T-cell (primary cell): ENCODE measurements at regions not wholly inside any gene's neighbourhood (a gene's known extent, or its start where the extent isn't known, plus 50 kb on each side); places are given as distances from the start of the nearest gene placed in this dataset.

Source experiments
- ATAC-seq, 4 experiments: fragments of 200-7000 bp in 3 of 4; fragments of 150-1000 bp in 1 of 4; cut with Tn5 transposase; replicated peaks in 1 of 4; 1 replicate in 3 of 4; 2 replicates in 1 of 4; pipeline ENCODE4 v1.10.0; 2021; ENCODE audit warnings: moderate library complexity in 3 of 4, mild to moderate bottlenecking in 2 of 4, moderate number of reproducible peaks in 1 of 4
- CTCF ChIA-PET, 2 donors: fragments of 300-600 bp; sonication (Branson Sonifier 250); formaldehyde crosslinking; loops; one replicate each; lab custom pipeline; 2022; ENCODE audit warnings: antibody characterized with exemption in 2 of 2; lab: Charles Lee
- POLR2A ChIA-PET, 2 donors: fragments of 300-600 bp; sonication (Branson Sonifier 250); formaldehyde crosslinking; loops; one replicate each; lab custom pipeline; 2022; ENCODE audit warnings: antibody characterized with exemption in 2 of 2; lab: Charles Lee
- DNase-seq, 35 experiments: peaks; one replicate each; pipeline versions ENCODE4 v3.0.0 to v3.0.0-alpha.2; 2013 to 2023
- H3K27ac ChIP-seq: one replicate; pipeline ENCODE4 v1.5.1; 2013; ENCODE audit warnings: low read length
- H3K27me3 ChIP-seq, 2 experiments: replicated peaks in 1 of 2; 1 replicate in 1 of 2; 2 replicates in 1 of 2; pipeline versions ENCODE4 v1.6.1 to v1.7.0; 2013; ENCODE audit warnings: low read length in 1 of 2, mixed read lengths in 1 of 2; ENCODE audit not compliant: control insufficient read depth in 2 of 2, insufficient read depth in 2 of 2; ENCODE audit errors: extremely low read depth in 1 of 2
- H3K36me3 ChIP-seq, 2 donors: 1 replicate in 1 of 2; 2 replicates in 1 of 2; pipeline versions ENCODE4 v1.6.1 to v1.7.0; 2013; ENCODE audit warnings: low read length in 1 of 2; ENCODE audit not compliant: control insufficient read depth in 2 of 2, insufficient read depth in 1 of 2; ENCODE audit errors: extremely low read depth in 1 of 2
- H3K4me1 ChIP-seq, 2 experiments: 1 replicate in 1 of 2; 2 replicates in 1 of 2; pipeline versions ENCODE4 v1.6.1 to v1.7.0; 2013; ENCODE audit warnings: low read length in 2 of 2, mixed read lengths in 1 of 2; ENCODE audit not compliant: insufficient read depth in 2 of 2, control insufficient read depth in 1 of 2; ENCODE audit errors: extremely low read depth in 1 of 2
- H3K4me3 ChIP-seq, 2 donors: 1 replicate in 1 of 2; 2 replicates in 1 of 2; pipeline versions ENCODE4 v1.5.1 to v1.7.0; 2013; ENCODE audit warnings: mild to moderate bottlenecking in 2 of 2, low read length in 1 of 2, moderate library complexity in 1 of 2; ENCODE audit not compliant: control insufficient read depth in 1 of 2; ENCODE audit errors: extremely low read depth in 1 of 2
- H3K9me3 ChIP-seq: 2 replicates; pipeline ENCODE4 v1.7.0; 2013
- H3K27ac Mint-ChIP-seq, 2 donors: one replicate each; pipeline ENCODE4 v1.8.0; 2020 to 2021; ENCODE audit warnings: mild to moderate bottlenecking in 2 of 2, mixed read lengths in 2 of 2
- H3K27me3 Mint-ChIP-seq, 2 donors: one replicate each; pipeline ENCODE4 v1.8.0; 2021 to 2022; ENCODE audit warnings: mixed read lengths in 2 of 2
- H3K36me3 Mint-ChIP-seq: one replicate; pipeline ENCODE4 v1.8.0; 2021; ENCODE audit warnings: mixed read lengths
- H3K4me1 Mint-ChIP-seq, 3 donors: one replicate each; pipeline ENCODE4 v1.8.0; 2020 to 2022; ENCODE audit warnings: mixed read lengths in 3 of 3, mild to moderate bottlenecking in 1 of 3
- H3K4me3 Mint-ChIP-seq, 3 donors: one replicate each; pipeline ENCODE4 v1.8.0; 2020 to 2022; ENCODE audit warnings: mild to moderate bottlenecking in 3 of 3, mixed read lengths in 3 of 3, moderate library complexity in 3 of 3
- H3K9me3 Mint-ChIP-seq, 3 donors: one replicate each; pipeline ENCODE4 v1.8.0; 2020 to 2022; ENCODE audit warnings: mixed read lengths in 3 of 3
- WGBS: methylation state at CpG from one replicate; pipeline ENCODE4 v1.1.5; 2013; ENCODE audit warnings: missing lambda C conversion rate; ENCODE audit not compliant: insufficient coverage; 5-methylcytosine and 5-hydroxymethylcytosine counted together

GRCh38 chr7:26482927-26483326 is 191.3 kb downstream of the SNX10 start:
- no peak for ATAC-seq
- H3K9me3 Mint-ChIP-seq = no peaks in the 10 kb centered on the region
- no peak overlapping the region for H3K27ac Mint-ChIP-seq
- H3K4me1 ChIP-seq = no peaks in the 10 kb centered on the region
- peaks cover 0 to 13% of the 10 kb centered on the region in 2 experiments for H3K27me3 ChIP-seq
- H3K27me3 Mint-ChIP-seq = peaks cover 19 to 28% of the 10 kb centered on the region in 2 donors
- no peak overlapping the region for H3K4me3 Mint-ChIP-seq
- no peaks in the 10 kb centered on the region for H3K36me3 ChIP-seq
- no peak overlapping the region for H3K4me3 ChIP-seq
- ChIA-PET CTCF (no interaction called here), POLR2A (interaction anchor here in 1 of 2 donors (0.6 kb wide), 1 partner anchor 75 kb away, joined by 3 read pairs; no protein-coding TSS in a partner anchor)
- H3K27ac ChIP-seq = no peak overlapping the region
- no peaks in the 10 kb centered on the region for H3K4me1 Mint-ChIP-seq
- WGBS = 90% methylated on average over 2 of the region's 3 CpGs
- DNase-seq = no peak
- H3K36me3 Mint-ChIP-seq = no peaks in the 10 kb centered on the region
- H3K9me3 ChIP-seq = no peaks in the 10 kb centered on the region

- Histone ChIP-seq H3K36me3 (no peaks in the 10 kb centered on the region), H3K27me3 (peaks cover 0 to 11% of the 10 kb centered on the region in 2 experiments), H3K9me3 (no peaks in the 10 kb centered on the region), H3K4me3 (no peak overlapping the region), H3K27ac (no peak overlapping the region), H3K4me1 (no peaks in the 10 kb centered on the region)
- H3K4me1 Mint-ChIP-seq = no peaks in the 10 kb centered on the region
- H3K27ac Mint-ChIP-seq = no peak overlapping the region
- ChIA-PET POLR2A (no interaction called here), CTCF (no interaction called here)
- H3K9me3 Mint-ChIP-seq = no peaks in the 10 kb centered on the region
- ATAC-seq (no peak), DNase-seq (no peak)
- no CpG with 5 or more reads among the region's 5 CpGs for WGBS
- no peaks in the 10 kb centered on the region for H3K36me3 Mint-ChIP-seq
- peaks cover 23 to 34% of the 10 kb centered on the region in 2 donors for H3K27me3 Mint-ChIP-seq
- H3K4me3 Mint-ChIP-seq = no peak overlapping the region
Measured at GRCh38 chr7:26483843-26484242, 192.2 kb downstream of the SNX10 start.

- ChIA-PET CTCF (no interaction called here), POLR2A (no interaction called here)
- Mint-ChIP-seq H3K36me3 (no peaks in the 10 kb centered on the region), H3K9me3 (no peaks in the 10 kb centered on the region), H3K4me1 (no peaks in the 10 kb centered on the region), H3K27ac (no peak overlapping the region), H3K4me3 (no peak overlapping the region), H3K27me3 (peaks cover 24 to 34% of the 10 kb centered on the region in 2 donors)
- ATAC-seq = no peak
- Histone ChIP-seq H3K4me1 (no peaks in the 10 kb centered on the region), H3K27me3 (peaks cover 0 to 8% of the 10 kb centered on the region in 2 experiments), H3K9me3 (no peaks in the 10 kb centered on the region), H3K4me3 (no peak overlapping the region), H3K27ac (no peak overlapping the region), H3K36me3 (no peaks in the 10 kb centered on the region)
- DNase-seq = no peak
- 90% methylated on average over 2 of the region's 6 CpGs for WGBS
Measured at GRCh38 chr7:26485367-26485934, 193.8 kb downstream of the SNX10 start.

- no peaks in the 10 kb centered on the region for H3K9me3 ChIP-seq
- Mint-ChIP-seq H3K9me3 (no peaks in the 10 kb centered on the region), H3K36me3 (no peaks in the 10 kb centered on the region), H3K27ac (no peak overlapping the region), H3K4me1 (no peaks in the 10 kb centered on the region), H3K27me3 (peaks cover 18 to 29% of the 10 kb centered on the region in 2 donors), H3K4me3 (no peak overlapping the region)
- ChIA-PET POLR2A (no interaction called here), CTCF (no interaction called here)
- 92% methylated on average over 8 of the region's 8 CpGs for WGBS
- no peak for ATAC-seq
- no peak overlapping the region for H3K4me3 ChIP-seq
- H3K27ac ChIP-seq = no peak overlapping the region
- no peaks in the 10 kb centered on the region for H3K4me1 ChIP-seq
- H3K27me3 ChIP-seq = peaks cover 0 to 8% of the 10 kb centered on the region in 2 experiments
- H3K36me3 ChIP-seq = no peaks in the 10 kb centered on the region
- no peak for DNase-seq
Measured at GRCh38 chr7:26486153-26486552, 194.5 kb downstream of the SNX10 start.

GRCh38 chr7:26487780-26488515 is 196.3 kb downstream of the SNX10 start:
- H3K9me3 Mint-ChIP-seq = no peaks in the 10 kb centered on the region
- no peaks in the 10 kb centered on the region for H3K4me1 Mint-ChIP-seq
- Histone ChIP-seq H3K27me3 (peaks cover 0 to 6% of the 10 kb centered on the region in 2 experiments), H3K4me1 (no peaks in the 10 kb centered on the region), H3K4me3 (no peak overlapping the region), H3K36me3 (no peaks in the 10 kb centered on the region), H3K27ac (no peak overlapping the region), H3K9me3 (no peaks in the 10 kb centered on the region)
- WGBS = 98% methylated on average over 4 of the region's 5 CpGs
- no peaks in the 10 kb centered on the region for H3K36me3 Mint-ChIP-seq
- DNase-seq (no peak), ATAC-seq (no peak)
- H3K4me3 Mint-ChIP-seq = no peak overlapping the region
- H3K27me3 Mint-ChIP-seq = peaks cover 16 to 34% of the 10 kb centered on the region in 2 donors
- ChIA-PET CTCF (interaction anchor here in 1 of 2 donors (0.5 kb wide), 1 partner anchor 1307 kb away, joined by 3 read pairs; no protein-coding TSS in a partner anchor), POLR2A (no interaction called here)
- H3K27ac Mint-ChIP-seq = no peak overlapping the region

- peaks cover 10 to 25% of the 10 kb centered on the region in 2 donors for H3K27me3 Mint-ChIP-seq
- POLR2A ChIA-PET = no interaction called here
- DNase-seq (no peak), ATAC-seq (no peak)
- H3K36me3 Mint-ChIP-seq = no peaks in the 10 kb centered on the region
- Histone ChIP-seq H3K27me3 (peaks cover 0 to 11% of the 10 kb centered on the region in 2 experiments), H3K4me3 (no peak overlapping the region), H3K9me3 (no peaks in the 10 kb centered on the region), H3K36me3 (no peaks in the 10 kb centered on the region), H3K4me1 (no peaks in the 10 kb centered on the region), H3K27ac (no peak overlapping the region)
- H3K27ac Mint-ChIP-seq = no peak overlapping the region
- H3K4me1 Mint-ChIP-seq = no peaks in the 10 kb centered on the region
- no CpG with 5 or more reads among the region's 1 CpG for WGBS
- no peak overlapping the region for H3K4me3 Mint-ChIP-seq
- CTCF ChIA-PET = no interaction called here
- H3K9me3 Mint-ChIP-seq = no peaks in the 10 kb centered on the region
Measured at GRCh38 chr7:26489391-26489790, 197.7 kb downstream of the SNX10 start.
